ENCODE measurements at regions not wholly inside any gene's neighbourhood (a gene's known extent, or its start where the extent isn't known, plus 50 kb on each side); places are given as distances from the start of the nearest gene placed in this dataset.
"Not testable (repeated sequence)": the region's sequence is repeated elsewhere in the genome, so short reads cannot be mapped to it uniquely, and the experiment has no call there.

DNA sequence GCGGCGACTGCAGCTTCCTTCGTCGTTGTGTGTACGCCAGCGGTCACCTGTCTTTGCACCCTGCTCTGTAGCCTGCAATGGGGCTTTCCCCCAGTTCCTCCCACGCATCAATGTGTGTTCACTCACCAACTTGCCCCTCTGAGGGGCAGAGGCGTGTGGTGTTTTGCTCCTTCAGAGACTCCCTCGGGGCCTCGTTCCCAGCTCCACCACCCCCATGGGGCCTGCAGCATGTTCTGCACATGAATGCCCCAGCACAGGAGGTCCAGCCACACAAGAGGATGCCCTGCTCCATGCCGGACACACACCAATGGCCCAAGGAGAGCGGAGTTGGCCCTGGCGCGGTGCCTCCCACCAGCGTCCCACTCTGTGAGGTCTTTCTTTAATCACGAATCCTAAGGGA is 196.8 kb downstream of the BANP start:
- not testable (repeated sequence) for DNase-seq (ENCODE audit: low read depth)

DNA sequence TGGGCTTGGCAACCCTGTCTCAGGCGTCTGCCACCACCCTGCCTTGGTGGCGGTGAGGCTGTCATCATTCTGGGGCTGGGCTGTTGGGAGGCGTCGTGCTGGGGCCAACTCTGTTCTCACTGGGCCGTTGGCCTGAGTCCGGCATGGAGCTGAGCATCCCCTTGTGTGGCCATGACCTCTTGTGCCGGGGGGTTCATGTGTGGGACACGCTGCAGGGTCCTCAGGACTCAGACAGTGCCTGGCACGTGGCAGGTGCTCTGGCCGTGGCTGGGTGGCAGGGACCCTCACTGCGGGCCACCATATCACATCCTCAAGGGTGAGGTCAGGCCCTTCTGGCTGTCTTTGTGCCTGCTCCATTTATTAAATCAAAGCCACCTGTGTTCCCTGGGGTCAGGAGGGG is 197.4 kb downstream of the BANP start:
- DNase-seq (ENCODE audit: low read depth): not testable (repeated sequence)

DNA sequence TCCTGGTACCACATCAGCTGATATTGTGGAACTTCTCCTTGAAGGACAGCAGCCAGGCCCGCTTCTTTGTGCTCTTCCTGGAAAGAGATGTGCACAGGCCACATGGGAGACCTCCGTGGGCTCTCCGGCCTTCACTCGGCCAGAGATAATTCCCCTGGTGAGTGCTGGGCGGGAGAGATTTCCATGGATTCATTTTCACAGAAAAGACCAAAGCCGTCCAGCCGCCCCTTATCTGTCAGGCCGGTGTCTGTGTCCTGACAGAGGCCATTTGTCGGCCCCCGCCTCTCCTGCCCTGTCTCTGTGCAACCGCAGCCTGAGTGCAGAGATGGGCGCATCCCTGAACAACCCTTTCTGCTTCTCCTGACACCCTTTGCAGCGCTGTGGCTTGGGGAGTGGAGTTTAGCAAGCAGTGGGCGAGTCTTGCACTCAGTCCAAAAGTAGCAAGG is 197.9 kb downstream of the BANP start:
- DNase-seq (ENCODE audit: low read depth): not testable (repeated sequence)

DNA sequence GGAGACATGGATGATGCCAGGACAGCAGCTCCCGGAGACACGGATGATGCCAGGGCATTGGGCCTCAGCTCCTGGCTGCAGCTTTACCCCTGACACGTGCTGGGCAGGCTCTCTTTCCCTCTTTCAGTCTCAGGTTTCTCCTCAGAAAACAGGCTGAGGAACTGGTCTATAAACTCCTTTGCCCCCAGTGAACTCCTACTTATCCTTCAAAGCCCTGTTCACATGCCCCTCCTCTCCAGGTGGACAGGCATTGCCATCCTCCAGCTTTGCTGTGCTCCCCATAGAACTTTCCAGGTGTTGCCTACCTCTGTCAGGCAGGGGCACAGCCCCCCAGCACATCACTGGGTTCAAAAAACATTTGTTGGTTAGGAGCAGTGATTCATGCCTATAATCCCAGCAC is 198.4 kb downstream of the BANP start:
- DNase-seq (ENCODE audit: low read depth): not testable (repeated sequence)

DNA sequence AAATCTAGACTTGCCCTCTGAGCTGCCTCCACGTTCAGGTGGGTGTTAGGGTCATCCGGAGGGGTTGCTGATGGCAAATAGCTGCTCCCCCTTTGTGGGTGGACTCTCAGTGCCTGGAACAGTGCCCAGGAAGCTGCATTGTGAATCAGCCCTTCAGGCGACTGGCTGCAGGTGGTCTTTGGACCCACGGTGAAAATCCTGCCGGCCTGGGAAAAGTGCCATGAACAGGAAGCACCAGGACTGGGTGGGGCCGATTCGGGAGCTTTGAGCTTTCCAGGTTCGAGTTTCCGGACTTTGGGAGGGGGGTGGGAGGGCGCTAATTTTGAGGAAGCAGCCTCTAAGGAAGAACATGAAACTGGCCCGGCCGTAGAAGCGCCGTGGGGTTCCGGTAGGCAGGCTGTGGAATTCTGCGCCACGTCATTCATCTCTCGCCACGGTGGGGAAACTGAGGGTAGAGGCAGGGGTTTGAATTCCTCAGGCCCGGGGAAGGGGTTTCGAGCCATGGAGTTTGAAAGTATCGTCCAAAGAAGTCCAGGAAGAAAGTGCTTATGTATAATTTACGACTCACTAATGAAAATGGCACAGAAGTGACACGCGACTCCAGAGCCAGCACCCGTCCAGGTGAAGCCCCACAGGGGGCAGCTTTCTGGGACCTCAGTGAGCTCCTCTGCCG is 199.4 kb downstream of the BANP start:
- DNase-seq (ENCODE audit: low read depth): not testable (repeated sequence)

DNA sequence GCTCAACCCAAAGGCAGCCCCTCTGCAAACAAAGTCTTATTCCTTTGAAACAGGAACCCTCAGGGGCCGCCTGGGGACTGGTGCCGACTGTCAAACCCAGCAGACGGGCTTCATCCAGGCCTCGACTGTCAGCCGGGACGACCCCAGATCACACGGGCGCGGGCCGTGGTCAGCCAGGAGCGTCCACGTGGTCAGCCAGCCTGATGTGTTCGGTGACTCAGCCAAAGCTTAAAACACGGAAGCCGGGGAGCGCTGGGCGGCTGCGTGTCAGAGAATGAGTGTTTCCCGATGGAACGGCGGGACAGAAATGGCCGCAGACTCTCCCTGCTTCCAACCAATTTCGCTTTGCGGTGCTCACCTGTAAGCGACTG is 199.9 kb downstream of the BANP start:
- DNase-seq (ENCODE audit: low read depth): not testable (repeated sequence)

DNA sequence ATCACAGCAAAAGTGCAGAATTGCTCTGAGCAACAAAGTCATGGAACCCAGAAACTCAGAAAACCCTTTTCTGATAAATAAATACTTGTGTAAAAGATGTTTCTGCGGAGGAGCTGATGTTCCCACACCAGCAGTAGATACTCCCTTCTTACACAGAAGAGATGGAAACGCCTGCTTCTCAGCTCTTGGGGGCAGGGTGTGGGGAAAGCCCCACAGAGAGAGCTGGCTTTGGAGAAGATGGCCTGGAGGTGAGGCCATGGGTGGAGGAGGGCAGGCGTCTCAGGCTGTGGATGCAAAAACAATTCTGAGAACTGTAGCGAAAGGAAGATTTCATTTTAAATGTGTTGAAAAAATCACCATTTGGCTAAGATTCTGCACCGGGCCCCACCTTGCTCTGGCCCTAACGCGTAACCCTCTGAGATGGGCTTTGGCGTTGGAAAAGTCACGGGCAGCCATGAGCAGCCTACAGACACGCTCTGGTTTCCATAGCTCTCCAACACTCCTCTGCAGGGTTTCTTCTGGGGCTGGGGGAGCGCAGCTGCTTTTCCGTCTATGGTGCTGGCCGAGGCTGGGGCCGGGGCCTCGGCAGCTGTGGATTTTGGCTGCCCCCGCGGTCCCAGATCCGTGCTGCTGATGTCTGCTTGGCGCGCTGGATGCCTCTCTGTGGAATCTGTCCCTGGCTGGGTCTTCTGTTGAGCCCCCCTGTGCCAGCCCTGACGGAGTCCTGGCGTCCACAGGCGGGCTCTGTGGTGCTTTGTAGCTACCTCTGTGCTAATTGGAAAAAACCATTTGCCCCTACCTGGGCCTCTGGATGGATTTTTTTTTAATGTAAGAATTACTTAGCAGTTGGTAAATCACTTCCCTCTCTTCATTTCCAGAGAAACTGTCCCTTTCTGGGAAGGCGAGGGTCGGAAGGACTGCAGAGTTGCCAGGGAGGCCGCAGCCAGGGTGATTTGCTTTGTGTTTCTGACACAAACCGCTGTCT is 200.9 kb downstream of the BANP start:
- not testable (repeated sequence) for DNase-seq (ENCODE audit: low read depth)

DNA sequence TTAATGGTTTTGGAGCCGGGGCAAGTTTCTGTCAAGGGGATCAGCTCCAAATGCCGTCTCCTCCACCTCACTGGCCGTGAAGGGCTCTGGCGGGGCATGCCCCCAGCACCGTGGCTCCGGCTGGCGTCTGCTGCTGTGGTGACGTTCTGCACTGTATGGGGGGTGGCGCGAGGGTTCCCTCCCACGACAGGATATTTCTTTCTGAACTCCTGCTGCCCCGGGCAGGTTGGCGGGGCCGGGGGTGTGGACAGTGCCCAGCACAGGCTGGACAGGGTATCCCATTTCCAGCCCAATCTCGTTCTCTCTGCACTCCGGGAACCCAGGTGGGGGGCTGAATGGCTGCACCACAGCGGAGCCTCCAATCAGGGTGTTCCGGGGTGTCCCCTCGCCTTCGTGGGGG is 201.6 kb downstream of the BANP start:
- not testable (repeated sequence) for DNase-seq (ENCODE audit: low read depth)

DNA sequence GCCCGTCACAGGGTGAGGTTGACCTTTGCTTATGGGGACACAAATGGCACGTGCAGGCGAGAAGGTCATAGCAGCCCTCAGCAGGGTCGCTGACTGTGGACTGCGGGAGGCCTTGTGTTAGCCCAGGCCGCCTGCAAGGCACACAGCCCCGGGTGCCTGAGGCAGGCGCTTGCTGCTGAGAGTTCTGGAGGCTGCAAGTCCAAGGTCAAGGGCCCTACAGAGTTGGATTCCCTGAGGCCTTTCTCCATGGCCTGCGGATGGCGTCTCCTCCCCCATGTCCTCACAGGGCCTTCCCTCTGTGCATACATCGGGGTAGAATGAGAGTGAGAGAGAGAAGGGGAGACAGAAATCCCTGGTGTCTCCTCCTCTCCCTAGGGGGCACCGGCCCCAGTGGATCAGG is 202.3 kb downstream of the BANP start:
- DNase-seq (ENCODE audit: low read depth): not testable (repeated sequence)

DNA sequence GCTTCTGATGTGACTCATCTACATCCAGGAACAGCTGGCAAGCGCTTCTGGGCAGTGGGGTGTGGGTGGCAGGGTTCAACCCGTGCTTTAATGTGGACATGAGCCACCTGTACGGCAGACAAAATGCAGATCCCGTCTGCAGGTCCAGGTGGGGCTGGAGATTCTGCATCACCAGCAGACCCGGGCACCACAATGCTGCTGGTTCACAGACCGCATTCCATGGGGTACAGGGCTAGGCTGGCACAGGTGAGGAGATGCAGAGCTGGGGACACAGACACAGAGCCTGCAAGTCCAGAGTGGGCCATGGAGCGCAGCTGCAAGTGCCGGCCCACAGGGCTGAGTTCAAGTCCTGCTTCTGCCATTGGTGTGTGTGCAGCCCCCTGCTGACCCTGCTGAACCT is 203.7 kb downstream of the BANP start:
- not testable (repeated sequence) for DNase-seq (ENCODE audit: low read depth)

DNA sequence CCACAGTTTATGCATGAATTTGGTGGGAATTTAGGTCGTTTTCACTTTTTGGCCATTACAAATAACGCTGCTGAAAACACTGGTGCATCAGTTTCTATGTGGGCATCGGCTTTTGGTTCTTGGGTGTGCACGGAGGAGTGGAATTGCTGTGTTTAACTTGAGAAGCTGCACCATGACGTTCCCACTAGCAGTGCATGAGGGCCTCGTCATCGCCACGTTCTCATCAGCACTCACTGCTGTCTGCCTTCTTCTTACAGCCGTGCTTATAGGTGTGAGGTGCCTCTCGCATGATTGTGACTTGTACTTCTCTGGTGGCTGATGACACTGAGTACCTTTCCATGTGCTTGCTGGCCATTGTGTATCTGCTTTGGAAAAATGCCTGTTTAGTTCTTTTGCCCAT is 204.4 kb downstream of the BANP start:
- DNase-seq (ENCODE audit: low read depth): not testable (repeated sequence)

DNA sequence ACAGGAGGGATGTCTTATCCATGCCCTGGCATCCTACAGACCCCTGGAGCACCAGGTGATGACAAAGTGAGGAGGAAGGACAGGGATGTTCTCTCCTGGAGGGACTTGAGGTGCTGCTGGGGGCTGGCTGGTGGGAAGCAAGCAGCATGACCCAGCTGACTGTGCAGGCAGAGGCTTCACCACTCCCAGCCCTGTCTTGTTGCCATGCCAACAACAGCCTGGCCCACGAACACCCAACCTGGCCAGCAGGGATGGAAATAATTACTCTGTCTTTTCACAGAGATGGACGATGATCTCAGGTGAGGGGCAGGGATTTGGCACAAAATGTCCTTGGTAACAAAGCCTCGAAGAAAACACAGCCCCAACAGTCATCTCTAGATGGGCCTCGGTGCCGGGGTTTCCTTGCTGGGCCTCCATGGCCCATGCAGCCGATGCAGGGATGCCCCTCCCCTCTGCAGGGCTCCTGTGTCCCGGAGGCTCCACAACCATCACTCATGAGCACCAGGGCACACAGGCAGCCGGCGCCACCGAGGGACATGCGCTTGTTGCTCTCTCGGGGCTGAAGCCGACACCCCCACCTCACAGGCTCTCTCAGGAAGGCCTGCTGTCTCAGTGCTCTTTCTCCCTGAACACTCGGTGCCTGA is 205.5 kb downstream of the BANP start:
- DNase-seq (ENCODE audit: low read depth): not testable (repeated sequence)

DNA sequence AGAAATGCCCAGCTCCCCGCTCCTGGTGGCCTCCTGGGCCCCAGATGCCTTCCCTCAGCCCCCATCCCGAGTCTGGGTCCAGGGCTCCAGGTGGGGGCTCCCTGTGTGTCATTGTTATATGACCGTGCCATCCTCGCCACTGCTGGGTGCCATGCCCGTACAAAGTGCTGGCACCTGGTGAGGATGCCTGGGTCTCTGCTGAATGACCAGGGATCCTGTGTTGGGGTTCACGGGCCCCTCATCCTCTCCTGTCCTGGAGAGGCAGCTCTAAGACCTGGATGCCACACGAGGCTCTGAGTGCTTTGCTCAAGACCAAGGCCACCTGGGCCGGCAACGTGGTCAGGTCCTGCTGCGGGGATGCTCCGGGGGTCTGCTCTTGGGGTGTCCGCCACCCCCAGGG is 206.5 kb downstream of the BANP start:
- DNase-seq (ENCODE audit: low read depth): not testable (repeated sequence)

DNA sequence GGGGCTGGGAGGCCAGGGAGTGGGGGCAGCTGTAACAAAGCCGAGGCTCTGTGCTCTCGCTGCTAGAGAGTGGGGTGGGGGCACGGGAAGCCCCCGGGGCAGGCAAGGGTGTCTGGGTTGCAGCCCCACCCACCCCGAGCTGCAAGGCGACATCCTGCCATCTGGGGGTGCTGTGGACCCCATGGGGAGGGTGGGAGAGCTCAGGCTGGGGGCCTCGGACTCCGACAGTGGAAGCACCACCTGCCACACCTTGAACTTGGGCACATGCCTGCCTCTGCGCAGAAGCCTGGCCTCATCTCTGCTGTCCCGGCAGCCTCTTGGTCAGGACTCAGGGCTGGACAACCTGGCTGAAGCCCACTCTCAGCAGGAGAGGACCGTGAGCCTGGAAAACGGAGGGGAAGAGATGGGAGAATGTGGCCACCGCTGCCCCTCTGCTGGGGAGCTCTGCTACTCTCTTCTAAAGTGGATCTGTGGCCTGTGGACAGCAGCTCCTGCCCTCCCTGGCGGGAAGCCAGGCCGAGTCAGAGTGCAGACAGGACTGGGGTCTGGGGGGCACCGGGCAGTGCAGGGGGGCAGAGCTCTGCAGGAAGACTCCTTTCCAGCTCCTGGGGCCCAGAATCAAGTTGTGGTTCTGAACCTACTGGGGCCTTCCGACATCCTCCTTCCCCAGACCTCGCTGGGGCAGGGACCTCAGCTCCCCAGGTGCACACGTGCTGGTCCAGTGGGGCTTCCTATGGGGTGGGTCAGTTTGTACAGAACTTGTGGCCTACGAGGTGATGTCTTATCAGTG is 207.2 kb downstream of the BANP start:
- not testable (repeated sequence) for DNase-seq (ENCODE audit: low read depth)

DNA sequence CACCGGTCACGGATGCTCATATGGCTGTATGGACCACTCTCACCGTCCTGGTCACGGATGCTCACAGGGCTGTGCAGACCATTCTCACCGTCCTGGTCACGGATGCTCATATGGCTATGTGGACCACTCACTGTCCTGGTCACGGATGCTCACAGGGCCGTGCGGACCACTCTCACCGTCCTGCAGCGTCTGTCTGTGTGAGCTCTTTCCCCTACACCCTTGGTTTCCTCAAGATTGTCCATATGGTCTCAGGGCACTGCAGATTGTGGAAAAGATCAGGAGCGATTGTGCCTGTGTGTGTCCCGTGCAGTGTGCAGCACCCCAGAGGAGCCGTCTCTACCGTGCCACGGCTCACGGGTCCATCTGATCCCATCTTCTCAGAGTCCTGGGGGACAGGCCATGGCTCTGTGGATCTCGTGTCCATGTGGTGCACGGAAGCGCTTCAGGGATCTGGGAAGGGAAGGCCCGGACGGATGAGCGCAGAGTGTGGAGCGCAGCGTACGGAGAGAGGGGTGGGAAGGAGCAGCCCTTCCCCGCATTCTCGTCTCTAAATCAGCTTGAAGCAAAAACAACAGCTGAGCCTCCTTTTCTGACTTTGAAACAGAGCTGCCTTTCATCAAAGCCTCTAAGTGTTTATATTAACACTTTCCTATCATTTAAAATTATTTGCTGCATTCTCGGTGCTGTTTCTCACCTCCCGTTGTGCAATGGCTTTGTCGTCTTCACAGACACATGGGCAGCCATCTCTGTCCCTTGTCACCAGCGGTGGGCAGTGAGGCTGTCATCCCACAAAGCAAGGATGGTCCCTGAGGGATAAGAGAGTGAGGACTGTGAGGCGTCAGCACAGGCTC is 208.0 kb downstream of the BANP start:
- DNase-seq (ENCODE audit: low read depth): not testable (repeated sequence)

DNA sequence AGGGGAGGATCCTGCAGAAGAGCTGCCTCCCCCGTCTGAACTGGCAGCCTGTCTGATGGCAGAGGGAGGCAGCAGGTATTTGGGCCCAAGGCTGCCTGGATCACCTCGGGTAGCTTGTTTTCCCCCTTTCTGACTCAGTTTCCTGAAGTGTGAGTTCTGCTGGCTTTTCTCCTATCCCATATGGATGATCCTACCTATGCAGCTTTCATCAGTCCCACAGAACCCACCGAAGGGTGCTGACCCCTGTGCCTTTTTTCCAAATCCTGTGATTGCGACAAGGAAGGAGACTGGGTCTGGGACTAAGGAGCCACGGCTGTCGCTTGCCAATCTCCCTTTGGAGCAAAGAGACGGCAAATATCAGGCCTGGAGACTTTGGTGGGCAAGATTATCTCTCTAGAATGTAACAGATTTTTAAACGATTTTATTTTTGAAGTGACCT is 208.7 kb downstream of the BANP start:
- DNase-seq (ENCODE audit: low read depth): not testable (repeated sequence)

DNA sequence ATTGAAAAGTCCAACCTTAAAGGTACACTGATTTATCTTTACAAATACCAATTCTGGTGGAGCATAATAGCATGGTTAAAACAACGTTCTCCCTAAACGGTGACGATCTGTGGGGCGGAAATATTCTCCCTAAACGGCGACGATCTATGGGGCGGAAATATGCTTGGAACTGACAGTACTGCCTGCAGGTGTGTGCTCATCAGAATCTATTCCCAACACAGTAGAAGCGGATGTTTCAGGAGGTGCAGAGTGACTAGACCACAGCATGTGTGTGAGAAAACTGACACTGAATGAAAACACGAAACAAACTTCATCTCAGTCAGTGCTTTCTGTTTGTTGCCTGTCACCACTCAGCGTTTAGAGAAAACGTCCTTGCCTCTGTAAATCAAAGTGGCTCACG is 210.0 kb downstream of the BANP start:
- not testable (repeated sequence) for DNase-seq (ENCODE audit: low read depth)

DNA sequence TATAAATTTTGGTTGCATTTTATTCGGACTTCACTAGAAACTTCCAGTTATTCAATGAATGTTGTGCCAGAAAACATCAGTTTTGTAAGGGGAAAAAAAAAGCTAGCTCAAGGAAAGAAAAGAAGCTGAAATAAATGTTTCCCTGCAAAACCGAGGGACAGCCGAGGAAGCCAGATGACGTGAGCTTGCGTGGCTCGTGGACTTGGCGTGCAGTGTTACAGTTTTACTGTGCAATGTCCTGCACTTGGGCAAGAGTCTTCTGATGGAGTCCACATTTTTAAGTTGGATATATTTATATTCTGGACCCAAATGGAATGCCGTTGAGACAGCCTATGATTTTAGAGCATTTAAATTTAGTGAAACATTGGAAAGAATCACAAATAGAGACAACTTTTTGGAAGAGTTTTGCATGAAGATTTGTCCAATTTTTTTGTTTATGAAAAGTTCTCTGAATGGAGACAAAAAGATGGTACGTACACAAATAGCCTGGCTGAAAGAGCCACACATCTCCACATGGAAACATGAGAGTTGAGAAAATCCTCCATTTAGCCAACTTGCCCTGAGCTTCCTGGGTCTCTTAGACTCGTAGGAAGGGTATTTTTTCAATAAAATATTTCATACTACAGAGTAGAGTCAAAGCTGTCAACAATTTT is 210.5 kb downstream of the BANP start:
- not testable (repeated sequence) for DNase-seq (ENCODE audit: low read depth)

DNA sequence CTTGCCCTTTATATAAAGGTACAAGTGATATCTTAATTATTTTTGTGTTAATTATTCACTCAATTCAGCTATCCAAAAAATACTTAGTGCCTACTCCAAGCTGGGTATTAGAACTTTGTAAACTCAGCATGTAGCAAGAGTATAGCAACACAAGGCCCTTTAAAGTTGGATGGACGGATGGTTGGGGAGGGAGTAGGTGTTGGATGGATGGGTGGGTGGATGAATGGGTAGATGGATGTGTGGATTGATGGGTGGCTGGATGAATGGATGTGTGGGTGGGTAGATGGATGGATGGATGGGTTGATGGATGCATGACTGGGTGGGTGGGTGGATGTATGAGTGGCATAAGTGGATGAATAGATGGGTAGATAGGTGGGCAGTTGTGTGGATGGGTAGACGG is 211.5 kb downstream of the BANP start:
- DNase-seq (ENCODE audit: low read depth): not testable (repeated sequence)

Measured in fibroblast of the conjunctiva (primary cell).